ENCODE measurements at regions not wholly inside any gene's neighbourhood (a gene's known extent, or its start where the extent isn't known, plus 50 kb on each side); places are given as distances from the start of the nearest gene placed in this dataset.

DNA sequence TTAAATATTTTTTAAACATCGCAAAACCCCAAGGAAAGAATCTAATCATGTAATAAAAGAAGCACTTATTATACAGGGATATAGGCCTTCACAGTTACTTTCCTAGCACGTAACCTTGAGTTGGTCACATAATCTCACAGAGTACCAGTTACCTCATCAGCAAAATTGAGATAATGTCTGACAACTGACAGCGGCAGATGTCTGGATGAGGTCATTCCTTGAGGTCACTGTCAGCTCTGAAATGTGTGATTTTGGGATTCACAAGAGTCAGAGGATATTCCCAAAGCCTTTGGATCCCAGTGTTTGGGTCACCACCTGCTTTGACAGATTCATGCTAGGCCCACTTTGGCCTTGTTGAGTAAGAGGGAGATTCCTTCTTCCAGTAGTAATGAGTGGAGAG is 151.4 kb upstream of the SEMA6D start:
- POLR2A ChIA-PET, result no interaction called here
- no peak for ATAC-seq
- intact Hi-C loops (cut with micrococcal nuclease; ENCODE audit: unreplicated experiment) (no loop called here), in situ Hi-C loops (cut with HindIII; ENCODE audit: low pct_unique_long_range_greater_than_20kb, low sequenced_read_pairs) (no loop called here)
- no peaks in the 10 kb centered on the region for H3K27me3 ChIP-seq (ENCODE audit: control insufficient read depth, insufficient read depth, low read length)
- no peaks in the 10 kb centered on the region for H3K36me3 ChIP-seq (ENCODE audit: control insufficient read depth, insufficient read depth, low read length)
- CTCF ChIA-PET, result no interaction called here
- no peak overlapping the region for H3K27ac ChIP-seq (ENCODE audit: low read length)
- TF ChIP-seq TCF7L2 (IDR thresholded peaks at IDR 0.05; ENCODE audit: low read depth, low read length), result no peak
- TF ChIP-seq, protein P1, sequence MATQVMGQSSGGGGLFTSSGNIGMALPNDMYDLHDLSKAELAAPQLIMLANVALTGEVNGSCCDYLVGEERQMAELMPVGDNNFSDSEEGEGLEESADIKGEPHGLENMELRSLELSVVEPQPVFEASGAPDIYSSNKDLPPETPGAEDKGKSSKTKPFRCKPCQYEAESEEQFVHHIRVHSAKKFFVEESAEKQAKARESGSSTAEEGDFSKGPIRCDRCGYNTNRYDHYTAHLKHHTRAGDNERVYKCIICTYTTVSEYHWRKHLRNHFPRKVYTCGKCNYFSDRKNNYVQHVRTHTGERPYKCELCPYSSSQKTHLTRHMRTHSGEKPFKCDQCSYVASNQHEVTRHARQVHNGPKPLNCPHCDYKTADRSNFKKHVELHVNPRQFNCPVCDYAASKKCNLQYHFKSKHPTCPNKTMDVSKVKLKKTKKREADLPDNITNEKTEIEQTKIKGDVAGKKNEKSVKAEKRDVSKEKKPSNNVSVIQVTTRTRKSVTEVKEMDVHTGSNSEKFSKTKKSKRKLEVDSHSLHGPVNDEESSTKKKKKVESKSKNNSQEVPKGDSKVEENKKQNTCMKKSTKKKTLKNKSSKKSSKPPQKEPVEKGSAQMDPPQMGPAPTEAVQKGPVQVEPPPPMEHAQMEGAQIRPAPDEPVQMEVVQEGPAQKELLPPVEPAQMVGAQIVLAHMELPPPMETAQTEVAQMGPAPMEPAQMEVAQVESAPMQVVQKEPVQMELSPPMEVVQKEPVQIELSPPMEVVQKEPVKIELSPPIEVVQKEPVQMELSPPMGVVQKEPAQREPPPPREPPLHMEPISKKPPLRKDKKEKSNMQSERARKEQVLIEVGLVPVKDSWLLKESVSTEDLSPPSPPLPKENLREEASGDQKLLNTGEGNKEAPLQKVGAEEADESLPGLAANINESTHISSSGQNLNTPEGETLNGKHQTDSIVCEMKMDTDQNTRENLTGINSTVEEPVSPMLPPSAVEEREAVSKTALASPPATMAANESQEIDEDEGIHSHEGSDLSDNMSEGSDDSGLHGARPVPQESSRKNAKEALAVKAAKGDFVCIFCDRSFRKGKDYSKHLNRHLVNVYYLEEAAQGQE (IDR thresholded peaks at IDR 0.05; ENCODE audit: insufficient read depth in 1 of 2, low read depth in 2 of 2, low read length in 1 of 2), result no peak
- no peaks in the 10 kb centered on the region for H3K4me1 ChIP-seq (ENCODE audit: control insufficient read depth, insufficient read depth, low read length)
- DNase-seq (ENCODE audit: low read depth, low spot score), result no peak
- H3K9me3 ChIP-seq (ENCODE audit: control insufficient read depth, insufficient read depth, low read depth, low read length), result 0 out of 2 replicates have a peak, but pooled peaks cover 5% of the 10 kb centered on the region
- no TSS peak for BruUV-seq (replicated peaks)
- no peak overlapping the region for H3K4me3 ChIP-seq (ENCODE audit: low read depth in 2 of 2, low read length in 2 of 2)

DNA sequence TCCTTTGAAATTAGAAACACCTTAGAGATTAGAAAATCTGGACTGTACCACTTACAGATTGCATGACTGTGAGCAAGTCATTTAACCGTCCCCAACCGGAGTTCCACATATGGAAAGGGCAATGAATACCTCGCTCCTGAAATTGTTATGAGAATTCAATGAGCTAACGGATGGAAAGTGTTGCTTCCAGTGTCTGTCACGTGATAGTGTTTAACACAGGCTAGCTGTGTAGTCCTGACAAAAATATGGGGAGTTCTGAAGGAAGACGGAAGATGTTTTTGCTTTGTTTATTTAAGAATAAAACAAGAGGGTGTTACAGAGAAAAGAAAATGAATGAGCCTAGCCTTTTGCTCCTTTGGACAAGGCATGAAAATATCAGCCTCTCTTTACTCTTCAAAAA is 150.7 kb upstream of the SEMA6D start:
- in situ Hi-C loops (cut with HindIII; ENCODE audit: low pct_unique_long_range_greater_than_20kb, low sequenced_read_pairs) (no loop called here), intact Hi-C loops (cut with micrococcal nuclease; ENCODE audit: unreplicated experiment) (no loop called here)
- no peak for ATAC-seq
- H3K4me1 ChIP-seq (ENCODE audit: control insufficient read depth, insufficient read depth, low read length), result no peaks in the 10 kb centered on the region
- H3K27me3 ChIP-seq (ENCODE audit: control insufficient read depth, insufficient read depth, low read length), result no peaks in the 10 kb centered on the region
- no peak overlapping the region for H3K4me3 ChIP-seq (ENCODE audit: low read depth in 2 of 2, low read length in 2 of 2)
- BruUV-seq (replicated peaks), result no TSS peak
- DNase-seq (ENCODE audit: low read depth, low spot score), result no peak
- CTCF ChIA-PET, result no interaction called here
- no peaks in the 10 kb centered on the region for H3K9me3 ChIP-seq (ENCODE audit: control insufficient read depth, insufficient read depth, low read depth, low read length)
- POLR2A ChIA-PET, result no interaction called here
- H3K36me3 ChIP-seq (ENCODE audit: control insufficient read depth, insufficient read depth, low read length), result no peaks in the 10 kb centered on the region
- no peak overlapping the region for H3K27ac ChIP-seq (ENCODE audit: low read length)
- TF ChIP-seq, protein P2, sequence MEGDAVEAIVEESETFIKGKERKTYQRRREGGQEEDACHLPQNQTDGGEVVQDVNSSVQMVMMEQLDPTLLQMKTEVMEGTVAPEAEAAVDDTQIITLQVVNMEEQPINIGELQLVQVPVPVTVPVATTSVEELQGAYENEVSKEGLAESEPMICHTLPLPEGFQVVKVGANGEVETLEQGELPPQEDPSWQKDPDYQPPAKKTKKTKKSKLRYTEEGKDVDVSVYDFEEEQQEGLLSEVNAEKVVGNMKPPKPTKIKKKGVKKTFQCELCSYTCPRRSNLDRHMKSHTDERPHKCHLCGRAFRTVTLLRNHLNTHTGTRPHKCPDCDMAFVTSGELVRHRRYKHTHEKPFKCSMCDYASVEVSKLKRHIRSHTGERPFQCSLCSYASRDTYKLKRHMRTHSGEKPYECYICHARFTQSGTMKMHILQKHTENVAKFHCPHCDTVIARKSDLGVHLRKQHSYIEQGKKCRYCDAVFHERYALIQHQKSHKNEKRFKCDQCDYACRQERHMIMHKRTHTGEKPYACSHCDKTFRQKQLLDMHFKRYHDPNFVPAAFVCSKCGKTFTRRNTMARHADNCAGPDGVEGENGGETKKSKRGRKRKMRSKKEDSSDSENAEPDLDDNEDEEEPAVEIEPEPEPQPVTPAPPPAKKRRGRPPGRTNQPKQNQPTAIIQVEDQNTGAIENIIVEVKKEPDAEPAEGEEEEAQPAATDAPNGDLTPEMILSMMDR (IDR thresholded peaks at IDR 0.05), result no peak
- TF ChIP-seq SIN3A (IDR thresholded peaks at IDR 0.05; ENCODE audit: borderline replicate concordance, insufficient read depth, low read depth, low read length) (no peak), TCF7L2 (IDR thresholded peaks at IDR 0.05; ENCODE audit: low read depth, low read length) (no peak), POLR2AphosphoS5 (IDR thresholded peaks at IDR 0.05; ENCODE audit: low read depth, low read length) (no peak)
- TF ChIP-seq, protein P1 (IDR thresholded peaks at IDR 0.05; ENCODE audit: insufficient read depth in 1 of 2, low read depth in 2 of 2, low read length in 1 of 2), result no peak
